ENCODE measurements at regions not wholly inside any gene's neighbourhood (a gene's known extent, or its start where the extent isn't known, plus 50 kb on each side); places are given as distances from the start of the nearest gene placed in this dataset.

- Histone ChIP-seq H3K4me3 (ENCODE audit: low read depth in 1 of 3, low read length in 3 of 3) (no peak overlapping the region), H3K9ac (ENCODE audit: low read depth in 1 of 2, low read length in 2 of 2) (no peak overlapping the region), H3K9me3 (ENCODE audit: control insufficient read depth in 4 of 4, low read length in 3 of 4) (no peaks in the 10 kb centered on the region), H3K4me1 (ENCODE audit: control insufficient read depth in 4 of 4, insufficient read depth in 4 of 4, low read length in 3 of 4) (no peaks in the 10 kb centered on the region), H3K27ac (ENCODE audit: low read depth in 1 of 2, low read length in 2 of 2) (no peak overlapping the region), H3K27me3 (ENCODE audit: control insufficient read depth in 4 of 4, insufficient read depth in 4 of 4, low read length in 3 of 4) (no peaks in the 10 kb centered on the region), H3K36me3 (ENCODE audit: control insufficient read depth in 4 of 4, insufficient read depth in 3 of 4, low read depth in 1 of 4, low read length in 3 of 4) (no peaks in the 10 kb centered on the region)
- TF ChIP-seq JUND (IDR thresholded peaks at IDR 0.05) (no peak), ATF3 (IDR thresholded peaks at IDR 0.05) (no peak), RAD21 (IDR thresholded peaks at IDR 0.05) (no peak), HNF4A (conservative IDR thresholded peaks at IDR 0.05) (no peak), EGR1 (IDR thresholded peaks at IDR 0.05; ENCODE audit: low read depth in 2 of 2) (no peak), SP1 (IDR thresholded peaks at IDR 0.05) (no peak), YY1 (IDR thresholded peaks at IDR 0.05) (no peak), HNF4G (IDR thresholded peaks at IDR 0.05) (no peak), ZBTB33 (IDR thresholded peaks at IDR 0.05) (no peak), FOXA2 (IDR thresholded peaks at IDR 0.05) (no peak), REST (IDR thresholded peaks at IDR 0.05) (no peak), RXRA (IDR thresholded peaks at IDR 0.05) (no peak), TAF1 (conservative IDR thresholded peaks at IDR 0.05) (no peak), FOXA1 (IDR thresholded peaks at IDR 0.05) (no peak), NR2F2 (IDR thresholded peaks at IDR 0.05) (no peak)
- TF ChIP-seq, protein P1, sequence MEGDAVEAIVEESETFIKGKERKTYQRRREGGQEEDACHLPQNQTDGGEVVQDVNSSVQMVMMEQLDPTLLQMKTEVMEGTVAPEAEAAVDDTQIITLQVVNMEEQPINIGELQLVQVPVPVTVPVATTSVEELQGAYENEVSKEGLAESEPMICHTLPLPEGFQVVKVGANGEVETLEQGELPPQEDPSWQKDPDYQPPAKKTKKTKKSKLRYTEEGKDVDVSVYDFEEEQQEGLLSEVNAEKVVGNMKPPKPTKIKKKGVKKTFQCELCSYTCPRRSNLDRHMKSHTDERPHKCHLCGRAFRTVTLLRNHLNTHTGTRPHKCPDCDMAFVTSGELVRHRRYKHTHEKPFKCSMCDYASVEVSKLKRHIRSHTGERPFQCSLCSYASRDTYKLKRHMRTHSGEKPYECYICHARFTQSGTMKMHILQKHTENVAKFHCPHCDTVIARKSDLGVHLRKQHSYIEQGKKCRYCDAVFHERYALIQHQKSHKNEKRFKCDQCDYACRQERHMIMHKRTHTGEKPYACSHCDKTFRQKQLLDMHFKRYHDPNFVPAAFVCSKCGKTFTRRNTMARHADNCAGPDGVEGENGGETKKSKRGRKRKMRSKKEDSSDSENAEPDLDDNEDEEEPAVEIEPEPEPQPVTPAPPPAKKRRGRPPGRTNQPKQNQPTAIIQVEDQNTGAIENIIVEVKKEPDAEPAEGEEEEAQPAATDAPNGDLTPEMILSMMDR (IDR thresholded peaks at IDR 0.05; ENCODE audit: low read depth, low read length, missing input control) = no peak
- 89% methylated on average over 3 of the region's 3 CpGs for WGBS
- DNase-seq (ENCODE audit: low spot score) = no peak
Observed at GRCh38 chr10:89861584-89862301, 160.4 kb downstream of the KIF20B start.

GRCh38 chr10:89867964-89868363, 166.6 kb downstream of the KIF20B start:
- Histone ChIP-seq H3K27me3 (ENCODE audit: control insufficient read depth in 4 of 4, insufficient read depth in 4 of 4, low read length in 3 of 4) (no peaks in the 10 kb centered on the region), H3K9ac (ENCODE audit: low read depth in 1 of 2, low read length in 2 of 2) (no peak overlapping the region), H3K4me3 (ENCODE audit: low read depth in 1 of 3, low read length in 3 of 3) (no peak overlapping the region), H3K4me1 (ENCODE audit: control insufficient read depth in 4 of 4, insufficient read depth in 4 of 4, low read length in 3 of 4) (no peaks in the 10 kb centered on the region), H3K9me3 (ENCODE audit: control insufficient read depth in 4 of 4, low read length in 3 of 4) (peaks cover 0 to 3% (median 0%) of the 10 kb centered on the region in 4 donors), H3K27ac (ENCODE audit: low read depth in 1 of 2, low read length in 2 of 2) (no peak overlapping the region), H3K36me3 (ENCODE audit: control insufficient read depth in 4 of 4, insufficient read depth in 3 of 4, low read depth in 1 of 4, low read length in 3 of 4) (no peaks in the 10 kb centered on the region)
- no peak for DNase-seq (ENCODE audit: low spot score)
- WGBS = 79% methylated on average over 2 of the region's 2 CpGs
- TF ChIP-seq ZBTB33 (IDR thresholded peaks at IDR 0.05) (no peak), FOXA1 (IDR thresholded peaks at IDR 0.05) (no peak), REST (IDR thresholded peaks at IDR 0.05) (no peak), HNF4A (conservative IDR thresholded peaks at IDR 0.05) (no peak)
- TF ChIP-seq, protein P1 (IDR thresholded peaks at IDR 0.05; ENCODE audit: low read depth, low read length, missing input control) = no peak
